ENCODE measurements at regions not wholly inside any gene's neighbourhood (a gene's known extent, or its start where the extent isn't known, plus 50 kb on each side); places are given as distances from the start of the nearest gene placed in this dataset.
"Not testable (repeated sequence)": the region's sequence is repeated elsewhere in the genome, so short reads cannot be mapped to it uniquely, and the experiment has no call there.

GRCh38 chr11:123323568-123323967, 106.5 kb upstream of the GRAMD1B start:
- no peak for DNase-seq (ENCODE audit: low read depth, low spot score)
- no peak overlapping the region for H3K4me3 Mint-ChIP-seq

GRCh38 chr11:123321636-123322035, 108.4 kb upstream of the GRAMD1B start:
- Mint-ChIP-seq H3K9me3 (no peaks in the 10 kb centered on the region), H3K4me1 (no peaks in the 10 kb centered on the region), H3K27ac (ENCODE audit: unreplicated experiment) (no peak overlapping the region), H3K4me3 (no peak overlapping the region), H3K36me3 (ENCODE audit: low read depth) (no peaks in the 10 kb centered on the region), H3K27me3 (ENCODE audit: low read depth) (peaks cover 3% of the 10 kb centered on the region)
- TF ChIP-seq CTCF (conservative IDR thresholded peaks at IDR 0.05): no peak
- no peak for DNase-seq (ENCODE audit: low read depth, low spot score)

More at GRCh38 chr11:123323568-123323967, 106.5 kb upstream of the GRAMD1B start:
- no peaks in the 10 kb centered on the region for H3K9me3 Mint-ChIP-seq
- H3K27ac Mint-ChIP-seq (ENCODE audit: unreplicated experiment): no peak overlapping the region
- no peaks in the 10 kb centered on the region for H3K4me1 Mint-ChIP-seq
- no peaks in the 10 kb centered on the region for H3K36me3 Mint-ChIP-seq (ENCODE audit: low read depth)
- no peaks in the 10 kb centered on the region for H3K27me3 Mint-ChIP-seq (ENCODE audit: low read depth)
- TF ChIP-seq CTCF (conservative IDR thresholded peaks at IDR 0.05): no peak

- no peaks in the 10 kb centered on the region for H3K9me3 Mint-ChIP-seq
- H3K4me3 Mint-ChIP-seq: no peak overlapping the region
- H3K27me3 Mint-ChIP-seq (ENCODE audit: low read depth): peaks cover 3% of the 10 kb centered on the region
- DNase-seq (ENCODE audit: low read depth, low spot score): no peak
- H3K36me3 Mint-ChIP-seq (ENCODE audit: low read depth): no peaks in the 10 kb centered on the region
- peaks cover 5% of the 10 kb centered on the region for H3K4me1 Mint-ChIP-seq
- no peak for TF ChIP-seq CTCF (conservative IDR thresholded peaks at IDR 0.05)
- H3K27ac Mint-ChIP-seq (ENCODE audit: unreplicated experiment): no peak overlapping the region
Observed at GRCh38 chr11:123318623-123319022, 111.4 kb upstream of the GRAMD1B start.

- H3K9me3 Mint-ChIP-seq; DNase-seq (ENCODE audit: low read depth, low spot score); H3K27ac Mint-ChIP-seq (ENCODE audit: unreplicated experiment); H3K4me3 Mint-ChIP-seq; H3K36me3 Mint-ChIP-seq (ENCODE audit: low read depth); H3K27me3 Mint-ChIP-seq (ENCODE audit: low read depth): not testable (repeated sequence)
- peaks cover 10% of the 10 kb centered on the region for H3K4me1 Mint-ChIP-seq
Observed at GRCh38 chr11:123318132-123318531, 111.9 kb upstream of the GRAMD1B start.

GRCh38 chr11:123316003-123316402, 114.1 kb upstream of the GRAMD1B start:
- no peak for TF ChIP-seq CTCF (conservative IDR thresholded peaks at IDR 0.05)
- Mint-ChIP-seq H3K4me1 (peaks cover 13% of the 10 kb centered on the region), H3K27ac (ENCODE audit: unreplicated experiment) (no peak overlapping the region), H3K4me3 (no peak overlapping the region), H3K9me3 (peaks cover 3% of the 10 kb centered on the region), H3K36me3 (ENCODE audit: low read depth) (no peaks in the 10 kb centered on the region), H3K27me3 (ENCODE audit: low read depth) (peaks cover 3% of the 10 kb centered on the region)
- no peak for DNase-seq (ENCODE audit: low read depth, low spot score)

GRCh38 chr11:123314972-123315371, 115.1 kb upstream of the GRAMD1B start:
- no peak overlapping the region for H3K4me3 Mint-ChIP-seq
- no peak for TF ChIP-seq CTCF (conservative IDR thresholded peaks at IDR 0.05)
- no peak overlapping the region for H3K27ac Mint-ChIP-seq (ENCODE audit: unreplicated experiment)
- DNase-seq (ENCODE audit: low read depth, low spot score): no peak
- H3K4me1 Mint-ChIP-seq: peaks cover 13% of the 10 kb centered on the region
- H3K36me3 Mint-ChIP-seq (ENCODE audit: low read depth): no peaks in the 10 kb centered on the region
- peaks cover 3% of the 10 kb centered on the region for H3K27me3 Mint-ChIP-seq (ENCODE audit: low read depth)
- H3K9me3 Mint-ChIP-seq: peaks cover 3% of the 10 kb centered on the region
